H9 (cell line): ENCODE measurements at regions not wholly inside any gene's neighbourhood (a gene's known extent, or its start where the extent isn't known, plus 50 kb on each side); places are given as distances from the start of the nearest gene placed in this dataset.

Source experiments
- DNase-seq: peaks from one replicate; pipeline ENCODE4 v3.0.0-alpha.2; 2017
- H2AFZ ChIP-seq: one replicate; pipeline ENCODE4 v1.6.1; 2013; ENCODE audit warnings: mild to moderate bottlenecking, low read length, control low read depth, moderate library complexity
- H2AK5ac ChIP-seq: 2 replicates; pipeline ENCODE4 v1.6.1; 2013; ENCODE audit warnings: low read length, control low read depth, mixed read lengths; ENCODE audit not compliant: insufficient read length
- H2BK120ac ChIP-seq: one replicate; pipeline ENCODE4 v1.6.1; 2013; ENCODE audit warnings: low read depth, mild to moderate bottlenecking, low read length, control low read depth, inconsistent platforms; ENCODE audit not compliant: poor library complexity, severe bottlenecking
- H2BK12ac ChIP-seq: 2 replicates; pipeline ENCODE4 v1.6.1; 2013; ENCODE audit warnings: low read length, control low read depth, mixed read lengths, low read depth; ENCODE audit not compliant: insufficient read length
- H2BK15ac ChIP-seq: 2 replicates; pipeline ENCODE4 v1.6.1; 2013; ENCODE audit warnings: low read depth, low read length, control low read depth
- H2BK20ac ChIP-seq: one replicate; pipeline ENCODE4 v1.6.1; 2013; ENCODE audit warnings: low read depth, mild to moderate bottlenecking, low read length, control low read depth, inconsistent platforms; ENCODE audit not compliant: poor library complexity, severe bottlenecking
- H2BK5ac ChIP-seq: 2 replicates; pipeline ENCODE4 v1.6.1; 2013; ENCODE audit warnings: low read length, control low read depth, mixed read lengths; ENCODE audit not compliant: insufficient read length
- H3K14ac ChIP-seq: 2 replicates; pipeline ENCODE4 v1.6.1; 2013; ENCODE audit warnings: low read length, control low read depth; ENCODE audit not compliant: insufficient read depth
- H3K18ac ChIP-seq: 2 replicates; pipeline ENCODE4 v1.6.1; 2013; ENCODE audit warnings: low read depth, mild to moderate bottlenecking, mixed read lengths, low read length, control low read depth; ENCODE audit not compliant: insufficient read length
- H3K23ac ChIP-seq: 2 replicates; pipeline ENCODE4 v1.6.1; 2013; ENCODE audit warnings: low read length, control low read depth, mixed read lengths, low read depth; ENCODE audit not compliant: insufficient read length
- H3K23me2 ChIP-seq: 2 replicates; pipeline ENCODE4 v1.6.1; 2013; ENCODE audit warnings: low read depth, mild to moderate bottlenecking, mixed read lengths, low read length, control low read depth; ENCODE audit not compliant: insufficient read length, poor library complexity, severe bottlenecking
- H3K27ac ChIP-seq: 2 replicates; pipeline ENCODE4 v1.5.1; 2013; ENCODE audit warnings: low read length, control low read depth, mixed read lengths, low read depth; ENCODE audit not compliant: insufficient read length
- H3K27me3 ChIP-seq: 2 replicates; pipeline ENCODE4 v1.6.1; 2013; ENCODE audit warnings: low read length, control low read depth, inconsistent platforms; ENCODE audit not compliant: insufficient read depth
- H3K4ac ChIP-seq: 2 replicates; pipeline ENCODE4 v1.6.1; 2013; ENCODE audit warnings: low read depth, mild to moderate bottlenecking, control low read depth, inconsistent platforms, low read length, moderate library complexity
- H3K4me1 ChIP-seq: 2 replicates; pipeline ENCODE4 v1.6.1; 2013; ENCODE audit warnings: low read length, control low read depth, inconsistent platforms; ENCODE audit not compliant: insufficient read depth
- H3K4me2 ChIP-seq: 2 replicates; pipeline ENCODE4 v1.6.1; 2013; ENCODE audit warnings: low read length, control low read depth, mixed read lengths; ENCODE audit not compliant: insufficient read length, insufficient read depth
- H3K56ac ChIP-seq: 2 replicates; pipeline ENCODE4 v1.6.1; 2013; ENCODE audit warnings: low read depth, mild to moderate bottlenecking, mixed read lengths, low read length, control low read depth; ENCODE audit not compliant: insufficient read length
- H3K79me1 ChIP-seq: 2 replicates; pipeline ENCODE4 v1.6.1; 2013; ENCODE audit warnings: low read depth, mild to moderate bottlenecking, moderate library complexity, low read length, control low read depth, inconsistent platforms; ENCODE audit not compliant: insufficient read depth, poor library complexity, severe bottlenecking
- H3K79me2 ChIP-seq: 2 replicates; pipeline ENCODE4 v1.6.1; 2013; ENCODE audit warnings: low read length, control low read depth, inconsistent platforms; ENCODE audit not compliant: insufficient read depth
- H3K9ac ChIP-seq: 2 replicates; pipeline ENCODE4 v1.6.1; 2013; ENCODE audit warnings: low read length, control low read depth, mixed read lengths; ENCODE audit not compliant: insufficient read length; ENCODE audit errors: extremely low read depth
- H3K9me3 ChIP-seq: one replicate; pipeline ENCODE4 v1.6.1; 2013; ENCODE audit warnings: low read depth, low read length, inconsistent platforms; ENCODE audit not compliant: control insufficient read depth
- H3T11ph ChIP-seq: one replicate; pipeline ENCODE4 v1.6.1; 2013; ENCODE audit warnings: mild to moderate bottlenecking, low read length, control low read depth, inconsistent platforms
- H4K20me1 ChIP-seq: one replicate; pipeline ENCODE4 v1.6.1; 2013; ENCODE audit not compliant: control insufficient read depth, insufficient read length, insufficient read depth
- H4K5ac ChIP-seq: 2 replicates; pipeline ENCODE4 v1.6.1; 2013; ENCODE audit warnings: low read depth, mild to moderate bottlenecking, mixed read lengths, low read length, control low read depth; ENCODE audit not compliant: insufficient read length
- H4K8ac ChIP-seq: replicated peaks from 2 replicates; pipeline ENCODE4 v1.6.1; 2013; ENCODE audit warnings: low read length, control low read depth, mixed read lengths, low read depth; ENCODE audit not compliant: insufficient read length
- H4K91ac ChIP-seq: 2 replicates; pipeline ENCODE4 v1.6.1; 2013; ENCODE audit warnings: low read depth, mild to moderate bottlenecking, moderate library complexity, mixed read lengths, low read length, control low read depth; ENCODE audit not compliant: insufficient read length
- H3K27ac Mint-ChIP-seq, 3 experiments: 2 replicates in 2 of 3; 3 replicates in 1 of 3; pipeline ENCODE4 v1.8.0; 2020 to 2021; ENCODE audit warnings: mixed read lengths in 3 of 3, mild to moderate bottlenecking in 1 of 3, moderate library complexity in 1 of 3
- H3K27me3 Mint-ChIP-seq: 2 replicates; pipeline ENCODE4 v1.8.0; 2021; ENCODE audit warnings: low read depth, mild to moderate bottlenecking, moderate library complexity, mixed read lengths
- H3K36me3 Mint-ChIP-seq, 3 experiments: 2 replicates in 2 of 3; 3 replicates in 1 of 3; pipeline ENCODE4 v1.8.0; 2020 to 2021; ENCODE audit warnings: low read depth in 3 of 3, mixed read lengths in 3 of 3; ENCODE audit not compliant: insufficient read depth in 1 of 3
- H3K4me1 Mint-ChIP-seq, 2 experiments: 2 replicates each; pipeline ENCODE4 v1.8.0; 2020; ENCODE audit warnings: mixed read lengths in 2 of 2
- H3K4me3 Mint-ChIP-seq, 2 experiments: 2 replicates in 1 of 2; 3 replicates in 1 of 2; pipeline ENCODE4 v1.8.0; 2020 to 2021; ENCODE audit warnings: mild to moderate bottlenecking in 2 of 2, mixed read lengths in 2 of 2, moderate library complexity in 1 of 2
- H3K9me3 Mint-ChIP-seq, 2 experiments: 2 replicates in 1 of 2; 3 replicates in 1 of 2; pipeline ENCODE4 v1.8.0; 2020; ENCODE audit warnings: mild to moderate bottlenecking in 2 of 2, mixed read lengths in 2 of 2, moderate library complexity in 1 of 2
- CTCF ChIP-seq: fragments of 200-600 bp; sonication (generic); conservative IDR thresholded peaks from 3 replicates; pipeline ENCODE4 v1.8.0; 2021; ENCODE audit warnings: antibody characterized with exemption, mild to moderate bottlenecking
- WGBS: extraction: QIAGEN DNeasy Blood & Tissue Kit; methylation state at CpG from one replicate; pipeline ENCODE4 v1.1.7; 2013; ENCODE audit warnings: missing lambda C conversion rate, low lambda C conversion rate, mixed read lengths; ENCODE audit not compliant: insufficient read length; ENCODE audit errors: extremely low coverage; 5-methylcytosine and 5-hydroxymethylcytosine counted together

- no peaks in the 10 kb centered on the region for H4K20me1 ChIP-seq
- H3K14ac ChIP-seq, result no peak overlapping the region
- no peak overlapping the region for H2AK5ac ChIP-seq
- no peaks in the 10 kb centered on the region for H3K79me2 ChIP-seq
- no peak for TF ChIP-seq CTCF
- H2BK15ac ChIP-seq, result no peak overlapping the region
- no peak overlapping the region for H3K56ac ChIP-seq
- DNase-seq, result no peak
- no peak overlapping the region for H3K9ac ChIP-seq
- H3K27me3 ChIP-seq, result no peaks in the 10 kb centered on the region
- no peak overlapping the region for H4K8ac ChIP-seq
- no peak overlapping the region for H2BK5ac ChIP-seq
- no peaks in the 10 kb centered on the region for H3K79me1 ChIP-seq
- no peak overlapping the region for H3K18ac ChIP-seq
- no peak overlapping the region for H4K91ac ChIP-seq
- H3K4me2 ChIP-seq, result no peak overlapping the region
- Mint-ChIP-seq H3K9me3 (peaks cover 3% of the 10 kb centered on the region in 2 experiments; a peak in 3 of 5 replicates), H3K4me1 (peaks cover 4 to 7% of the 10 kb centered on the region in 2 experiments), H3K27me3 (no peaks in the 10 kb centered on the region; the same call in 1 of the 2 replicates), H3K4me3 (no peak overlapping the region), H3K36me3 (no peaks in the 10 kb centered on the region), H3K27ac (no peak overlapping the region; a peak in 1 of 7 replicates)
- H2AFZ ChIP-seq, result no peak overlapping the region
- WGBS, result no CpG with 5 or more reads among the region's 1 CpG
- no peak overlapping the region for H2BK20ac ChIP-seq
- H3K4ac ChIP-seq, result no peak overlapping the region
- H3K9me3 ChIP-seq, result no peaks in the 10 kb centered on the region
- H3K4me1 ChIP-seq, result no peaks in the 10 kb centered on the region; the same call in 1 of the 2 replicates
- H3K23me2 ChIP-seq, result no peaks in the 10 kb centered on the region
- H4K5ac ChIP-seq, result no peak overlapping the region
- no peak overlapping the region for H3K27ac ChIP-seq
- no peak overlapping the region for H3T11ph ChIP-seq
- H3K23ac ChIP-seq, result no peak overlapping the region
- no peak overlapping the region for H2BK12ac ChIP-seq
- no peak overlapping the region for H2BK120ac ChIP-seq
Measured at GRCh38 chr5:112635771-112636731, 101.6 kb upstream of the APC start.
